Smooth muscle cell (in vitro differentiated cells): ENCODE measurements at regions not wholly inside any gene's neighbourhood (a gene's known extent, or its start where the extent isn't known, plus 50 kb on each side); places are given as distances from the start of the nearest gene placed in this dataset.

Experiments
- DNase-seq: peaks from one replicate; lab custom pipeline; 2025; ENCODE audit not compliant: unreplicated experiment; lab: John Stamatoyannopoulos, UW
- H2AFZ ChIP-seq: fragments of 200-600 bp; sonication (generic); 2 replicates; pipeline ENCODE4 v1.6.0; 2016; ENCODE audit warnings: antibody characterized with exemption, low read depth, mild to moderate bottlenecking
- H3F3A ChIP-seq: fragments of 200-600 bp; sonication (generic); 2 replicates; pipeline ENCODE4 v1.6.0; 2017; ENCODE audit warnings: antibody characterized with exemption, low read depth
- H3K27ac ChIP-seq: fragments of 200-600 bp; sonication (generic); 2 replicates; pipeline ENCODE4 v1.5.1; 2016; ENCODE audit warnings: low read depth, mild to moderate bottlenecking
- H3K27me3 ChIP-seq: fragments of 200-600 bp; sonication (generic); 2 replicates; pipeline ENCODE4 v1.6.1; 2016; ENCODE audit warnings: low read depth, mild to moderate bottlenecking
- H3K36me3 ChIP-seq: fragments of 200-600 bp; sonication (generic); 2 replicates; pipeline ENCODE4 v1.5.1; 2016; ENCODE audit warnings: low read depth
- H3K4me1 ChIP-seq: fragments of 200-600 bp; sonication (generic); 2 replicates; pipeline ENCODE4 v1.5.1; 2016; ENCODE audit warnings: low read depth
- H3K4me2 ChIP-seq: fragments of 200-600 bp; sonication (generic); 2 replicates; pipeline ENCODE4 v1.6.0; 2016; ENCODE audit warnings: mild to moderate bottlenecking
- H3K4me3 ChIP-seq: fragments of 200-600 bp; sonication (generic); 2 replicates; pipeline ENCODE4 v1.5.1; 2016; ENCODE audit warnings: mild to moderate bottlenecking
- H3K79me2 ChIP-seq: fragments of 200-600 bp; sonication (generic); 2 replicates; pipeline ENCODE4 v1.6.0; 2016; ENCODE audit warnings: low read depth, mild to moderate bottlenecking
- H3K9ac ChIP-seq: fragments of 200-600 bp; sonication (generic); 2 replicates; pipeline ENCODE4 v1.6.0; 2016; ENCODE audit warnings: low read depth
- H3K9me3 ChIP-seq: fragments of 200-600 bp; sonication (generic); replicated peaks from 2 replicates; pipeline ENCODE4 v1.5.1; 2016; ENCODE audit warnings: low read depth
- H4K20me1 ChIP-seq: fragments of 200-600 bp; sonication (generic); 2 replicates; pipeline ENCODE4 v1.6.0; 2016; ENCODE audit warnings: low read depth
- WGBS: methylation state at CpG from one replicate; pipeline ENCODE4 v1.1.7; 2016; ENCODE audit warnings: low lambda C conversion rate; 5-methylcytosine and 5-hydroxymethylcytosine counted together
- TF ChIP-seq, protein P1 (sequence below): fragments of 200-600 bp; sonication (generic); IDR thresholded peaks from 2 replicates; pipeline ENCODE4 v1.5.1; 2017; ENCODE audit warnings: borderline replicate concordance, mild to moderate bottlenecking, antibody characterized with exemption; ENCODE audit not compliant: insufficient read depth, poor library complexity, severe bottlenecking

DNA sequence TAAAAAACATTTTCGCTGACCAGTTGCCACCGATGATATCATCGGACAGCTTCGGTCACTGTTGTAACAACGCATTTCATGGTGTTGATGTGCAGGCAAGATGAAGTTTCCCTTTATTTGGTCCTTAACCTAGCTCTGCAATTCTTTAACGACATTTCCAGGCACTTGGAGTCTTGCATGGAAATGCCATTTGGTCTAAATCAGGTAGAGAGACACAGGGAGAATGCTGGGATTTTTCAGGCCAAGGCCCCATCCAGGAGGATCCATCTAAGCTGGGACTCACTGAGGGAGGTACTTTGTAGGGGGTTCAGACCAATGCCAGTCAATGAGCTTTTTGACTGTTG lies 121.5 kb upstream of the RCN1 start:
- Histone ChIP-seq H3K79me2 (no peaks in the 10 kb centered on the region), H3K36me3 (no peaks in the 10 kb centered on the region), H3K9me3 (no peaks in the 10 kb centered on the region), H3K4me1 (no peaks in the 10 kb centered on the region), H4K20me1 (no peaks in the 10 kb centered on the region), H3K27me3 (no peaks in the 10 kb centered on the region), H3K9ac (no peak overlapping the region), H3K4me3 (no peak overlapping the region), H3F3A (no peaks in the 10 kb centered on the region), H2AFZ (no peak overlapping the region), H3K27ac (peak overlapping the region; percentile 56), H3K4me2 (peak overlapping the region; percentile 80)
- TF ChIP-seq, protein P1, sequence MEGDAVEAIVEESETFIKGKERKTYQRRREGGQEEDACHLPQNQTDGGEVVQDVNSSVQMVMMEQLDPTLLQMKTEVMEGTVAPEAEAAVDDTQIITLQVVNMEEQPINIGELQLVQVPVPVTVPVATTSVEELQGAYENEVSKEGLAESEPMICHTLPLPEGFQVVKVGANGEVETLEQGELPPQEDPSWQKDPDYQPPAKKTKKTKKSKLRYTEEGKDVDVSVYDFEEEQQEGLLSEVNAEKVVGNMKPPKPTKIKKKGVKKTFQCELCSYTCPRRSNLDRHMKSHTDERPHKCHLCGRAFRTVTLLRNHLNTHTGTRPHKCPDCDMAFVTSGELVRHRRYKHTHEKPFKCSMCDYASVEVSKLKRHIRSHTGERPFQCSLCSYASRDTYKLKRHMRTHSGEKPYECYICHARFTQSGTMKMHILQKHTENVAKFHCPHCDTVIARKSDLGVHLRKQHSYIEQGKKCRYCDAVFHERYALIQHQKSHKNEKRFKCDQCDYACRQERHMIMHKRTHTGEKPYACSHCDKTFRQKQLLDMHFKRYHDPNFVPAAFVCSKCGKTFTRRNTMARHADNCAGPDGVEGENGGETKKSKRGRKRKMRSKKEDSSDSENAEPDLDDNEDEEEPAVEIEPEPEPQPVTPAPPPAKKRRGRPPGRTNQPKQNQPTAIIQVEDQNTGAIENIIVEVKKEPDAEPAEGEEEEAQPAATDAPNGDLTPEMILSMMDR = no peak
- DNase-seq = no peak
- WGBS = 23% methylated on average over 6 of the region's 6 CpGs

DNA sequence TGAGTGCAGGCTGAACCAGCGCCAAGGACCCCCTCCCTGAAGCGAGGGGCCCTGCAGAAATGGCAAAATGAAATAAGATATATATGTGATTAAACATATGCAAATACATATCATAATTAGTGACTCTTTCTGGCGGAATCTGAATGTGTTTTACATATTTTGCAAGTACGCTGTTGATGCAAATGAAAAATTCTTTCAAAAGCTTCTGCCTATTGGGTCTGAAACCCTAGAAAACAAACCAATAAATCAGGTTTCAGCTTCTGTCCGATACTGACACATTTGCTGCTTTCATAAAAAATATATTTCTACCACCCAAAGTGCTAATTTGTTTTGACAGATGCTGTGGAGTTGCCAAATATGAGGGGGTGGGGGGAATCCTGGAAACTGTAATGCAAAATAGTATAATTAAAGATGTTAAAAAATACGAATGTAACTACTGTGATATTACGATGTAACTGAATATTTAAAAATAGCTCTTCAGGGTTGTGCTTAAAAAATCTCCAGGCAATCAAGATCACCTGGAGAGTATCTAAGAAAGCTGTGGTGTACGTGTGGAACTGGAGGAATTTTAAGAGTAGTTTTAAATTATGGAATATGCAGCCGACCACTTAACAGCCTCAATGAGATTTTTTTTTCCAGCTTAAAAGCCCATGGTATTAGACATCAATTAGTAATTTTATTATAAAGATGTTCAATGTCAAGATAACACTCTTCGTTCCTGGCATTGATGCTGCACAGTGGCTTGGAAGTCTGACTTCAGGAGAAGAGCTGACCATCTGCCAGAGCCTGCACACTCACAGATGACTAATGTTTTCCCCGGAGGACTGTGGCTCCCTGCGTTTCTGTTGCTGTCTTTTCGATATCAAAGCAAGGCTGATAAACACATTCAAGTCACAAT lies 122.2 kb upstream of the RCN1 start:
- Histone ChIP-seq H3K27ac (no peak overlapping the region), H3K27me3 (no peaks in the 10 kb centered on the region), H2AFZ (no peak overlapping the region), H3F3A (no peaks in the 10 kb centered on the region), H3K4me2 (peak overlapping the region; percentile 80), H3K9ac (no peak overlapping the region), H4K20me1 (no peaks in the 10 kb centered on the region), H3K4me3 (no peak overlapping the region), H3K9me3 (no peaks in the 10 kb centered on the region), H3K4me1 (no peaks in the 10 kb centered on the region), H3K79me2 (no peaks in the 10 kb centered on the region), H3K36me3 (no peaks in the 10 kb centered on the region)
- TF ChIP-seq, protein P1 = no peak
- DNase-seq = no peak
- WGBS = 60% methylated on average over 13 of the region's 13 CpGs

DNA sequence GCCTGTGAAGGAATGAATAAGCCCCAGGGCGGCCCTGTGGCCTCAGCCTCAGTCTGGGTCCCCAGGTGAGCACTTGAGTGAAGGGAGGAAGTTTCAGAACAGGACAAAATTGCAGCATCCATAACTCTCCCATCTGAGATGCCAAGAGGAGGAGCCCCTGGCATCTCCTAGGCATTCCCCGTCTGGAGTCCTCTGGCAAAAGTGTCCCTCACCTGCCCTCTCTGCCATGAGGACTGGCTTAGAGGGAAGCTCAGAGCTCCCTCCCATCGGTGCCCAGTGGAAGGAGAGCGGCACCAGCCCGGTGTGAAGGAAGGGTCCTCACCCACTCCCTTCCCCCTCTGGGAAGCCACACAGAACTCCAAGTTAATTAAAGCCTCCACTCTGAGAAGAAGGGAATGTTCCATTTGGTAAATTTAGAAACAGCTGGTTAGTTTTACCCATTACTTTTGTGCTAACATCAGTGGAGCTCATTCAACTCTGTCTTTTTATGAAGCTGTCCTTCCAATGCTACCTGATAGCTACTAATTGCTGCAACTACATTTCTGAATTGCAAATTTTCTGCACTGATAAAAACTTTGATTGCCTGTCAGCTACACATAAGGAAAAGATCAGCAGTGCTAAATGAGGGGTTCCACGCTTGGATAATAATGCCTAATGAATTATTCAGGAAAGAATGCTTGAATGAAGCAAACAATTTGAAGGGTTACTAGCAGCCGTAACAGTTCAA lies 123.3 kb upstream of the RCN1 start:
- H3K9ac ChIP-seq = no peak overlapping the region
- TF ChIP-seq, protein P1 = no peak
- WGBS = 87% methylated on average over 7 of the region's 7 CpGs

More for the DNA sequence above, 123.3 kb upstream of the RCN1 start:
- Histone ChIP-seq H3K9me3 (no peaks in the 10 kb centered on the region), H3K4me2 (no peak overlapping the region), H3K36me3 (no peaks in the 10 kb centered on the region), H4K20me1 (no peaks in the 10 kb centered on the region), H3K27me3 (no peaks in the 10 kb centered on the region), H2AFZ (no peak overlapping the region), H3F3A (no peaks in the 10 kb centered on the region), H3K79me2 (no peaks in the 10 kb centered on the region), H3K4me1 (no peaks in the 10 kb centered on the region), H3K4me3 (no peak overlapping the region), H3K27ac (no peak overlapping the region)
- DNase-seq = no peak
